Ectodermal cell (in vitro differentiated cells): ENCODE measurements at regions not wholly inside any gene's neighbourhood (a gene's known extent, or its start where the extent isn't known, plus 50 kb on each side); places are given as distances from the start of the nearest gene placed in this dataset.

Source experiments
- H3K27ac ChIP-seq: 2 replicates; pipeline ENCODE4 v1.7.0; 2013; ENCODE audit warnings: mild to moderate bottlenecking, low read depth, low read length; ENCODE audit not compliant: insufficient read depth, poor library complexity, severe bottlenecking
- H3K27me3 ChIP-seq: 2 replicates; pipeline ENCODE4 v1.7.0; 2013; ENCODE audit warnings: mild to moderate bottlenecking, low read length; ENCODE audit not compliant: insufficient read depth, control insufficient read depth, poor library complexity, severe bottlenecking
- H3K36me3 ChIP-seq: one replicate; pipeline ENCODE4 v1.7.0; 2013; ENCODE audit warnings: low read length; ENCODE audit not compliant: control insufficient read depth, insufficient read depth
- H3K4me1 ChIP-seq: one replicate; pipeline ENCODE4 v1.7.0; 2013; ENCODE audit warnings: low read length; ENCODE audit not compliant: control insufficient read depth, insufficient read depth
- H3K4me3 ChIP-seq: 2 replicates; pipeline ENCODE4 v1.7.0; 2013; ENCODE audit warnings: low read depth, low read length, control low read depth; ENCODE audit not compliant: insufficient read depth
- H3K9me3 ChIP-seq: 2 replicates; pipeline ENCODE4 v1.7.0; 2013; ENCODE audit warnings: mild to moderate bottlenecking, low read length, moderate library complexity; ENCODE audit not compliant: control insufficient read depth
- WGBS, 2 experiments: methylation state at CpG; one replicate each; pipeline ENCODE4 v1.1.7; 2013; ENCODE audit warnings: missing lambda C conversion rate in 2 of 2; 5-methylcytosine and 5-hydroxymethylcytosine counted together

DNA sequence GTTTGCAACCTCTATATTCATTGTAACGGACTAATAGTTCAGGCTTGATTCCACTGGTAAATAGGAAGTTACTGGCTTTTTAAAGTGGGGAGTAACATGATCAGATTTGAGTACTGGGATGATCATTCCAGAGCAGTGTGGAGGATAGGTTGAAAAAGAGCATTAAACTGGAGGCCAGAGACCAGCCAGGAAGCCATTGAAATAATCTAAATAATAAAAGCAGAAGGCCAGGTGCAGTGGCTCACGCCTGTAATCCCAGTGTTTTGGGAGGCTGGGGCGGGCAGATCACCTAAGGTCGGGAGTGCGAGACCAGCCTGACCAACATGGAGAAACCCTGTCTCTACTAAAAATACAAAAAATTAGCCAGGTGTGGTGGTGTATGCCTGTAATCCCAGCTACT lies 56.0 kb upstream of the MSX2 start:
- Histone ChIP-seq H3K27ac (no peak overlapping the region), H3K36me3 (no peaks in the 10 kb centered on the region), H3K4me3 (no peak overlapping the region), H3K9me3 (no peaks in the 10 kb centered on the region), H3K4me1 (no peaks in the 10 kb centered on the region), H3K27me3 (no peaks in the 10 kb centered on the region)
- WGBS, 2 experiments: 84 to 85% methylated on average over 5 of the region's 5 CpGs
